ENCODE measurements at regions not wholly inside any gene's neighbourhood (a gene's known extent, or its start where the extent isn't known, plus 50 kb on each side); places are given as distances from the start of the nearest gene placed in this dataset.

DNA sequence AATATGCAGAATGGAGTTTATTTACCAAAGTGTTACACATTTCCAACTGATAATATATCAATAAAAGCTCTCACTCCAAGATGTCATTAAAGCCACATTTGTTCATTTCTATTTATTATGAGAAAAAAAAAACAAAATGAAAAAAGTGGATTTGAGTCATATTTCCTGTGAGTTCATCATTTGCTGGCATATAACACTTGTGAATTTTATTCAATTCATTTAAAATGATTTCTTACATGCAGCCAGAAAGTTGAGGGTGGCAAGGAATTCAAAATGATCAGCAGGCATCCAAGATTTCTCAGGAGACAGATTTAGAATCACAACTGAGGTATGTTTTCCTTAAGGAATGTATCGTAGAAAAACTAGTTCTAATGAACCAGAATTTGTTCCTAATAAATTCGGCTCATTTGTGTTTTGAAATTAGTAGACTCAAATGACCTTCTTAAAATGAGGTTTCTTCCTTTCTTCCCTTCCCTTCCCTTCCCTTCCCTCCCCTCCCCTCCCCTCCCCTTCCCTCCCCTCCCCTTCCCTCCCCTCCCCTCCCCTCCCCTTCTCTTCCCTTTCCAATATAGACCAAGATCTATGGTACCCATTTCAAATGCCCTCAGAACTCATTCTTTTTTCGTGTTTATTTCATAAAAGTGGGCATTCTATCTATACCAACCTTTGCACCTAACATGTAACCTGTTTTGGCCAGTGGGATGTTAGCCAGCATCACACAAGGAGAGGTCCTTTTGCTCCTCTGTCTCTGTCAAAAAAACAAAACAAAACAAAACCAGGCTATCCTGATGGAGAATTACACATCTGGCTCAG, 357.9 kb upstream of the TSHZ2 start (continued):
- no peak for TF ChIP-seq POLR2AphosphoS5 (IDR thresholded peaks at IDR 0.05; ENCODE audit: low read depth, low read length)
- TF ChIP-seq TCF12 (IDR thresholded peaks at IDR 0.05; ENCODE audit: low read depth, low read length): no peak
- TF ChIP-seq EZH2 (IDR thresholded peaks at IDR 0.05; ENCODE audit: low read depth, low read length, severe bottlenecking): no peak
- TF ChIP-seq, protein P1, sequence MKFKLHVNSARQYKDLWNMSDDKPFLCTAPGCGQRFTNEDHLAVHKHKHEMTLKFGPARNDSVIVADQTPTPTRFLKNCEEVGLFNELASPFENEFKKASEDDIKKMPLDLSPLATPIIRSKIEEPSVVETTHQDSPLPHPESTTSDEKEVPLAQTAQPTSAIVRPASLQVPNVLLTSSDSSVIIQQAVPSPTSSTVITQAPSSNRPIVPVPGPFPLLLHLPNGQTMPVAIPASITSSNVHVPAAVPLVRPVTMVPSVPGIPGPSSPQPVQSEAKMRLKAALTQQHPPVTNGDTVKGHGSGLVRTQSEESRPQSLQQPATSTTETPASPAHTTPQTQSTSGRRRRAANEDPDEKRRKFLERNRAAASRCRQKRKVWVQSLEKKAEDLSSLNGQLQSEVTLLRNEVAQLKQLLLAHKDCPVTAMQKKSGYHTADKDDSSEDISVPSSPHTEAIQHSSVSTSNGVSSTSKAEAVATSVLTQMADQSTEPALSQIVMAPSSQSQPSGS (IDR thresholded peaks at IDR 0.05; ENCODE audit: low read length): no peak

All from H1 (cell line).